NCI-H1092 treated with DMSO at 0.1 percent for 48 hours (cell line): ENCODE measurements at regions not wholly inside any gene's neighbourhood (a gene's known extent, or its start where the extent isn't known, plus 50 kb on each side); places are given as distances from the start of the nearest gene placed in this dataset.
"Not testable (repeated sequence)": the region's sequence is repeated elsewhere in the genome, so short reads cannot be mapped to it uniquely, and the experiment has no call there.

ENCODE experiments used
- DNase-seq: peaks from one replicate; lab custom pipeline; 2025; lab: John Stamatoyannopoulos, UW

DNA sequence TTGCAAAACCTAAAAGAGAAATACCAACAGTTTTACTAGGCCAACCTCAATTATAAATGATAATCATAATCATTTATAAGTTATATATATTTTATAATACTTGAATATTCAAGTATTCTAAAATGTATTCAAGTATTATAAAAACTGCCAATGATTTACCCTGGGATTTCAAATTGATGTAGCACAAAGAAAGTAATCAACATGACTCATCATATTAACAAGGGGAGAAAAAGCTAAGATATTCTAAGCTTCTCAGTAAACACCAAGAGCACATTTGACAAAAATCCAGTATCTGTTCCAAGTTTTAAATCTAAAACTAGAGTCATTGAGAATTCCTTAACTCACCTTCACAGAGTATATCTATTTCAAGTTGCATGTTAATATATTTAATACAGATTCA is 56.1 kb downstream of the CAPZA3 start:
- no peak for DNase-seq

DNA sequence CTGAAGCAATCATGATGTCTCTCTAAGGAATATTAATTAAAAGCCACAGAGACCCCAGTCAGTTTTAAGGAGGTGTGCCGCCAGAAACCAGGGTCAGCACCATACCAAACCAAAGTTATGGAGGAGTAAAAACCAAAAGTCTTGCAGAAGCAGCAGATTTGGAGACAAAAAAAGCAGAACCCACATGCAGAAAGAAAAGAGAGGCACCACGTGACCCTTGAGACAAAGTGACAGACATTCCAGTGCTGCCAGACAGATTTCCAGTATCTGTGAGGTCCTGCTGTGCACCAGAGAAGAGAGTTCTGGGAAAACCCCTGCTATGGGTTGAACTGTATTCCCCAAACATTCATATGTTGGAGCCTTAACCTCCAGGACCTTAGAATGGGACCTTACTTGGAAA is 59.7 kb downstream of the CAPZA3 start:
- DNase-seq = no peak

DNA sequence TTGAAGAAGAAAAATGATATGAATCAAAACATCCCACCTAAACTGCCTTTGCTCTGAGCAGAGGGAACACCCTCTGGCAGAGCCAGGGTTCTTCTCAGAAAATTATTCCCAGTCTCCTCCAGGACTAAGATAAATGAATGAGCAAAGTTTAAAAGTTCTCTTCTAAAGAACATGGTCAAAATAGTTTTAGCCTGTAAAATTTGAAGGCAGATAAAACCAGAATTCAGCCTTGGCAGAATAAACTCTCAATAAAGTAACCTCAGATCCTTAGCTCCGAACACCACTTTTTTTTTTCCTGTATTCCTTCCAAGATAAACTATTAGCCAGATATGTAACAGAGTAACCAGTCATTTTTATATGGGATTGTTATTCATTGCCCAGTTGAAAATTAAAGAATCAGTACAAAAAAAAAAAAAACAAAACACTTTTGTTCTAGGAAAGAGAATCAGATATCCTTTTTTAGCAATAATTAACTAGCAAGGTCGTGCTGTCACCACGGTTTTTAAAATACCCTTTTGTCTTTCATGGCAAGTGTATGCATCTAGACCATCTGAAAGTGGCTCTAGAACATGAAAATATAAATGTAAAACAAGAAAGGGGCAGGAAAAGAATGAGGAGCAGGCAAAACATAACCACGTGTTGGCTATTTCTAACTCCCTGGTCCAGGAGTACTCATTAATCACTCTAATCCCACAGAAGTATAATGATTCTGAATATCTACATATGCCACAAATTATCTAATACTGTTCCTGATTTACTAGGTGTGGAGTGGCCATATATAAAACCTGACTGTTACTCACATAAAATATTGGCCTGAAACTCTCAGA is 60.8 kb downstream of the CAPZA3 start:
- DNase-seq = no peak

DNA sequence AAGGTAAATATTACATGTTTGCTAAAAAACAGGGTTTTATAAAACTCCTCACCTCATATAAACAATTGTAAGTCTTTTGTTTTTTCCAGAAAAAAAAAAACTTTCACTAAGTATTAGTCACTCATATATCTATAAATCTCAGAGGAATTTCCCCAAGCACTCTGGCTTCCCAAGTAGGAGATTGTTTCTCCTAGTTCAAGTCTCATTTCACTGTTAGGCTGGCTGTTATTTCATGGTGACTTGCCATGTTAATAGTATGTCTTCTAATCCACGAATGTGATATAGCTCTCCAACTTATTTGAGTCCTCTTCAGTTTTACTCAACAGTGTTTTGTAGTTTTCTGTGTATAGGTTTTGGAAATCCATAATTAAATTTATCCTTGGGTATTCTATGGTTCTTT is 61.6 kb downstream of the CAPZA3 start:
- no peak for DNase-seq

DNA sequence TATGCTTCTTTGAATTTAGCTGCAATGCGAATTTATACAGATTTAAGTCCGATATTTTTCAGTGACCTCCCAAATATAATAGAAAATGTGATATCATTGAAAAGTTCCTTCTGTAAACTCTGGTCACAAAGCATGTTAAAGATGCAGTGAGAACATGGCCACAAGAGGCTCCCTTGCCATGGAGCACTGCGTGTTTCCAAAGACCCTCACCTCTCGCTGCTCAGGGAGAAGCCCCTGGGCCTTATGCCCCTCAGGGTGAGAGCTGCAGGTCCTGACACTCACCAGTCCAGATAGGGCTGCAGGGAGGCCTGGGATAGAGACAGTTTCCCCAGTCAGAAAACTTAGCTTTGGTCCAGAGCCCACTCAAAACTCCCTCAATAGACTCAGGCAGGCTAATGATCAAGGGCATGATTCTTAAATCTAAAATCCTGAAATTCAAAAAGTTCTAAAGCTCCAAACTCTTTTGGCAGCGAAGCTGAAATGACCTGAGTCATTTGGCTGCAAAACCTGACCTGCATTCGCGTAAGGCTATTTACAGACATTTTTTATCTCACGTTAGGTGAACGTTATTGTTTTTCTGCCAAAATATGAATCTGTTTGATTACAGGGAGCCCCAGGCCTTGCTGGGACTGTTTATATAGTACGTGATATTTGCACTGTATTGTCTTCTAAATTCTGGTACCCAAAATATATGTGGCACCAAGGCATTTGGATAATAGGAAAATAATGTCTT is 67.8 kb downstream of the CAPZA3 start:
- DNase-seq = no peak

DNA sequence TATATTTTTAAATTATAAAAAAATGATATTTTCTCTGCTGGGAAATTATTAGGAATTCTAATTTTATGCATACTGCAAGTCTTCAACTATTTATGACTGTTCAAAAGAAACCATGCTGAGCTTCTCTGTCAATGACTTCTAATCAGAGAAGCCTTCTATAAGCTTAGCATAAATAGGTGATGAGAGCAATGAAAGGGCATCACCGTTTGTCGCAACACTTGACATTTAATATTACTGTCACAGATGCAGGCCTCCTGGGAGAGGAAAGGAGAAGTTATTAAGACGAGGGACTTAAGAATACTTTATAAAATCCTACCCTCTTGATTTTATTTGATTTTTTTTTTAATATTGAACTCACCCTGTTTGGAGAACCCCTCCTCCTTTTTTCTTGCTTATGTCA is 69.8 kb downstream of the CAPZA3 start:
- DNase-seq = no peak

DNA sequence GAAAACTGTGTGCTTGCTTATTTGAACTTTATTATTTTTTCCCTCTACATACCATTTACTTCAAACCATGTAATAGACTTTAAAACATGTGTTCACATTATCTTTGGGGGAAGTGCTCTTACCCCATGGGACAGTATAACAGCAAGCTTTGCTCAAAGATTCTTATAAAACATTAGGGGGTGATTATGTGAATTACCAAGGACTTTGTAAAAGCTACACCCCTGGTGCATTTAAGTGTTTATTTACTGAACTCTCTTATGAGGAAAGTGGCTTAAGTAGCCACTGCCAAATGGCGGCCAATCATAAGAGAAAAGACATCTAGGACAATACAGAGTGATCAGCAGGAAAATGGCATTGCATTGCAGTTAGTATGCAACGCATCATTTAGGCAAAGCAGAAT is 70.3 kb downstream of the CAPZA3 start:
- no peak for DNase-seq

DNA sequence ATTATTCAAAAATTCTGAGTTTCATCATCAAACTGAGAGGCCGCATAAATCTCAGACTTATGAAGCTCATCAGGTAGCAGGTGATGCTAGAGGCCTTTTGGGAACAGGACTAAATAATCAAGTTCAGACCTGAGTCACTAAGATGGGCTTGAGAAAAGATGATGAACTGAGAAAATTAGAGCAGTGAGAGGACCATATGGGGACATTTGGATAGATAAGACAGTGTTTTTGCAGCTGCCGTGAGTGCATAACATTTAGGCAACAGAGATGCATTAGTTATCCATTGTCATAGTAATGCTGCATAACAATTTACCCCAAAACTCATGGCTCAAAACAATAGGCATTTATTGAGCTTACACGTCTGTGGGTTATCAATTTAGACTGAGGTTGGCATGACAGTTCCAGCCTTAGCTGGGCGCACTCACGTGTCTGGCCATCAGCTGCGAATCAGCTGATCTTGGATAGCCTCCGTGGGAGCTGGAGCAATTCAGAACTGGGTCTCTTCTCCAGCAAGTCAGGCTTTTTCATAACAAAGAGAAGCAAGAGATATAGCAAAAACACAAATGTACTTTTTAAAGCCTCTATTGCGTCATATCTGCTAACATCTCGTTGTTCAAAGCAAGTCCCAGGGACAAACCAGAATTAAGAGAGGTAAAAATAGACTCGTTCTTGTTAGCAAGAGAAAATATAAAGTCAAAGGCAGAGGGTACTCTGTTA is 72.8 kb downstream of the CAPZA3 start:
- DNase-seq = no peak

DNA sequence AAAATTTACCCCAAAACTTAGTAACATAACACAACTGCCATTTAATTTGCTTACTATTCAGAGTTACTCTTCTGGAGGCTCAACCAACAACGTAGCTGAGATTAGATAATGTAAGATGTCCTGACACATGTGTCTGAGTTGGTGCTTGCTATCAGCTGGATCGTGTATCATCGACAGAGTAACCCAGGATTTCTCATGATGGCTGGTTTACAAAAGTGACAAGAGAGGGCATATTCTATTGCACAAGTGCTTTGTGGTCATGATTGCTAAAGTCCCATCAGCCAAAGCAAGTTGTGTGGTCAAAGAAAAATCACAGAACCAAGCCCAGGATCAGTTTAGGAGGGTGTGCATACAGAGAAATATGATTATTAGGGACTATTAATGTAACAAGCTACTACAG is 73.4 kb downstream of the CAPZA3 start:
- DNase-seq = no peak

DNA sequence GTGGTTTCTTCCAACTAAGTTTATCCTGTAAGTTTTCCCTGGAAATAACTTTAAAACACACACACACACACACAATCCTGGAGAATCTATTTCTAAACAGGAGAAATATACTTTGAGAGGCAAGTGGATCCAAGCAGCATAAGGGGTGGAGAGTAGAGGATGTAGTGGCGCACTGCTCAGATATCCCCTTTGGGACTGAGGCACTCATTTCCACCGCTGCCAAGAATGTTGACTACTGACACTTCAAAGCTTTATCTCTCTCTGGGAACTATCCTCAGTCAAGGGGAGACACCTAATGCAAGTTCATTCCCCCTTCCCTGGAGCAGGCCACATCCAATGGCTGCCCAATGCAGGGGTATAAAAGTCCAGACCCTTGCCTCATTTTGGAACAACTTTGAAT is 75.8 kb downstream of the CAPZA3 start:
- no peak for DNase-seq

DNA sequence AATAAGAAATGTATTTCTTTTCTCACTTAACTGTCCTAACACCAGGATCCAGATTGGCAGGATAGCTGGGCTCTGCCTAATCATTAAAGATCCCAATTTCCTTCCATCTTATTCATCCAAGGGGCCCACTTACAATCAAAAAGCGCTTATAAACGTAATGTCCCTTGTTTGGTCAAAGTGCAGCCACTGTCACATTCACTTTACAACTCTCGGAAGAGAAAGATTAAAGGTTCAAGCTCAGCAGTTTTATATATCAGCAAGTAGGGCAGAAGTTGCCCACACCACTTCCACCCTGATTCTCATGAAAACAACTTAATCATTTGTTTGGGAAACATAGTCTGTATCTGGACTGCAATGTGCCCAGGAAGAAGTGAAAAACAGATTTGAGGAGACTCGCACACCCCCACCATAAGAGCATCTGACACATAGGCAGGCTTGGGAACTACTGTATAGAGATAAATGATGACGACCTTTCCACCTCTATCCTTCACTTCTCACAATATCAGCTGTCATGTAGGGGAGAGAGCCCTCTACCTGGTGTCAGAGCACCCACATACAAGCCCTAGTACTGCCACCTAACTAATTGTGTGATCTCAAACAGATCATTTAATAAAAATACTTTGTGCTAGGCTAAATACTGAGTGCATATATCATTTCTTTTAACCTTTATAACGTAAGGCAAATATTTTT is 80.8 kb downstream of the CAPZA3 start:
- no peak for DNase-seq

DNA sequence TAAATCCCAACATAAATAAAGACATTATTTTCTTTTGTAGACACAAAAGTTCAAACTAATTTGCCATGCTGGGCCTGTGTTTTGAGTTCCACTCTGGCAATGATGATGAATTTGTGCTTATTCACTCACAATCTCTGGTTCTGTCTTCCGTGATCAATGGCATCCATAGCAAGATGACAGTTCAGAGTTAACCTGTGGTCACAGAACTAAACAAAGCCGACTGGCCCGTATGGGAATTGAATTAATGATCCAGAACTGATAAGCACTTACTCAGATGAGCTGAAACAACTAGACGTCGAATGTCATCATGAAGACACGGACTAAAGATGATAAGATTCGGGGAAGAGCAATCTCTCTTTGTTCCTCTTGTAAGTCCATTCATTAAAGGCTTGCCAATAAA is 81.6 kb downstream of the CAPZA3 start:
- DNase-seq = no peak

DNA sequence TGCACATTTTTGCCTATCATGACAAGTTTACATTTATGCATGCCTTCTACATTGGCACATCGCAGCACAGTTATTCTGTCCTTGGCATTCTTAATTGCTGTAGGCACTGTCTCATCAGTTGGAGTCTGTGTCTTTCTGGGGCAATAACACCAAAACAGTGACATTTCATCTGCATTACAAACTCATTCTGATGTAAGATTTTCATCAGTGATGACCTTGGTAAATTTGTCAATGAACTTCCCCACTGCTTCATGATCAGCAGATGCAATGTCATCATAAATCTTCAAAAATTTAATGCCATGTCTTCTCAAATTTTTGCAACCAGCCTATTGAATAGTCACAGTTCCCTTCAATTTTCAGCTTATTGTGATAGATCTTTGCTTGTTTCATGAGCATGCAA is 85.5 kb downstream of the CAPZA3 start:
- no peak for DNase-seq

DNA sequence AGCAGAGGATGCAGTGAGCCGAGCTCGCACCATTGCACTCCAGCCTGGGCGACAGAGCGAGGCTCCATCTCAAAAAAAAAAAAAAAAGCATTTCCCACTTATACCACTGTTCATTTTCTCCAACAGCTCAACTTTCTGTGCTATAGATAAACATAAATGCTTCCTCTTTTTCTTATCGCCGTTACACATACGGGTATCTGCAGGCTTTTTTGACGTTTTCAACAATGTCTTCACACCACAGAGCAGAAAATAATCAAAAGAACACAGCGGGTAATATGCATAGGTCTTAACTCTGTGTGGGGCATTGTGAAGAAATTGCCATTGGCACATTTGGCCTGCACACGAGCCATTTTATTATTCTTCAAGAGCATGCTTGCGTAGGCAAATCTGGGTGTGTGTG is 86.4 kb downstream of the CAPZA3 start:
- no peak for DNase-seq

DNA sequence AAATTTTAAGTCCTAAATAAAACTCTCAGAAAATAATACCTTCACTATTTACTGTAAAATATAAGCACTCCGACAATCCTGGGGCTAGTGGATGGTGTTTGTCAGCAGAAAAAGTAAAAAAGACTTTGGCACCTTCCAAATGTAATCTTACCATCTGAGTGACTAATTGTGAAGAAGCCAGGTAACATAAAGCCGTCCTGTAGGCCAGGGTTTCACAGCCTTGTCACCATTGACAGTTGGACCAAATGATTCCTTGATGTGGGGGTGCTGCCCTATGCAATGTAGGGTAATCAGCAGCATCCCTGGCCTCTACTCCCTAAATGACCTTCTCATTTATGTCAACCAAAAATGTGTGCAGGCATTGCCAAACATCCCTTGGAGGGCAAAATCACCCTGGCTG is 87.2 kb downstream of the CAPZA3 start:
- no peak for DNase-seq

DNA sequence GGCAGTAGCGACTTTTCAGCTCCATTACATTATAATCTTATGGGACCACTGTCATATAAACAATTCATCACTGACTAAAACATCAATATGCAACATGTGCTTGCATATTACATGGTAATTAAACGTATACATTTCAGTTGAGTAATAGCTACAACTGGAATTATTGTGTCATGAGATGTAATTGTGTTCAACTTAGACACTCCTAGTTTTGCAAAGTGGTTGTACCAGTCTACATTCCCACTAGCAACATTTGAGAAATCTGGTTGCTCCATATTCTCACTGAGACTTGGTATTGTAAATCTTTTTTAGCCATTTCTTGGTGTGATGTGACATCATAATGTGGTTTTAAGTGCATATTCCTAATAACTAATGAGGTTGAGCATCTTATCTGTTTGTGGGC is 90.0 kb downstream of the CAPZA3 start:
- no peak for DNase-seq

DNA sequence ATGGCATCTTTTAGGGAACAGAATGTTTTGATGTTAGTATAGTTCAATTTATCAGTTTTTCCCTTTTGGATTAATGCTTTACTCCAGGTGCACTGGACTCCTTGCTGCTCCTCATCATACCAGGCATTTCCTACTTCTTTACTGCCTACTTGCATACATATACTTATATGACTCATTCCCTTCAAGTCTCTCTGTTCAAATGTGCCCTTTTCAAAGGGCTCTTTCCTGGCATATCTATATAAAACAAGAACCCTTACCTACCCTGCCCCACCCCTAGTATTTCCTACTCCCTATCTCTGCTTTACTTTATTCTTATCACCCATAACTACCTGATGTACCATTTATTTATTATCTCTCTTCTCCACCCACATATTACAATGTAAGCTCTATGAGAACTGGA is 90.6 kb downstream of the CAPZA3 start:
- no peak for DNase-seq

DNA sequence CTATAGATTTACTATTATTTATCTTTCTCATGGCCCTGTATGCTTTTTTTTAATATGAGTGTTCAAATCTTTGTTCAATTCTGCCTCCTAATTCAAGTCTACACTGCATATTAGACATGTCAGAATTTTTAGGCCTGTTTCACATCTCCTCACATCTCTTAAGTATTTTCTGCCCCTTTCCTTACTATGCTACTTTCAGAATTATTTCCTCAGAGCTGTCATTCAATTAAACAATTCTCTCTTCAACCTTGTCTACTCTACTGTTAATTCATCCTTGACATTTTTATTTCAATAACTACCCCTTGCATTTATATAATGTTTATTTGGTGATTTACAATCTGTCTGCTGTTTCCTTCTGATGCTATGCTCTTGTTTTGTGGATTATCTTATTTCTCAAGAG is 91.1 kb downstream of the CAPZA3 start:
- DNase-seq = no peak

DNA sequence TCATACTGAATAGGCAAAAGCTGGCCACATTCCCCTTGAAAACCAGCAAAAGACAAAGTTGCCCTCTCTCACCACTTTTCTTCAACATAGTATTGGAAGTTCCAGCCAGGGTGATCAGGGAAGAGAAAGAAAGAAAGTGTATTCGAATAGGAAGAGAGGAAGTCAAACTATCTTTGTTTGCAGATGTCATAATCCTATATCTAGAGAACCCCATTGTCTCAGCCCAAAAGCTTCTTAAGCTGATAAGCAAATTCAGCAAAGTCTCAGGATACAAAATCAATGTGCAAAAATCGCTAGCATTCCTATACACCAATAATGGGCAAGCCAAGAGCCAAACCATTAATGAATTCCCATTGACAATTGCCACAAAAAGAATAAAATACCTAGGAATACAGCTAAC is 95.0 kb downstream of the CAPZA3 start:
- DNase-seq = not testable (repeated sequence)

DNA sequence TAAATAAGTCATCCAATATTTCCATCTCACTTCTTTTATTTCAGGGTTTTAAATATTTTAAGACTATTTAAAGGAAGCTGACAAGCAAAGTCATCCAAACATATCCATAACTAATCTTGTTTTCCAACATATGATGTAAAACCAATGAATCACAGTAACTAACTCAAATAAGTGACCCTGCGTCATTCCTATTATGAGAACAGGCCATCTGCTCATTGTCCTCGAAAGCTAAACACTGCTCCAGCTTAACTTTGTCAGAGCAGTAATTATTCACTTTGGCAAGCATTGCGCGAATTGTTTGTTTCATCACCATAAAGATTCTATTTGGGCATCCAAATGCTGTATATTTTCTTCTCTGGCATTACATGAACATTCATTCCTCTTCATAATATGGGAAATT is 99.1 kb downstream of the CAPZA3 start:
- no peak for DNase-seq

DNA sequence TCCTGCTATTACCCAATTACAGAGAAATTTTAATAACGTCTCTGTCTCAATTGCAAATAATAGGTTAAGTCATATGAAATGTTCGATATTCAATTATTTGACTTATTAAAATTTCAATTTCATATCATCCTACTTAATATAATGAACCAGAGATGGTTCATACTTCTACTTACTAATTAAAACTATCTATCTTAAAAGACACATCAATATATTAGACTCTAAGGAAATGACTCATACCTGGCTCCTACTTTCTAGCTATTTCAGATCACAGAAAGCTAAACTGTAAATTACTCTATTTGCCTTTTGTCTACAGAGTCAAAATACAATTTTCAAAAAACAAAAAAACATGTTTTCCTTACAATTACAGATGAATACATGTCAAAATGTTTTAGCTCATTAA is 99.6 kb downstream of the CAPZA3 start:
- DNase-seq = no peak

DNA sequence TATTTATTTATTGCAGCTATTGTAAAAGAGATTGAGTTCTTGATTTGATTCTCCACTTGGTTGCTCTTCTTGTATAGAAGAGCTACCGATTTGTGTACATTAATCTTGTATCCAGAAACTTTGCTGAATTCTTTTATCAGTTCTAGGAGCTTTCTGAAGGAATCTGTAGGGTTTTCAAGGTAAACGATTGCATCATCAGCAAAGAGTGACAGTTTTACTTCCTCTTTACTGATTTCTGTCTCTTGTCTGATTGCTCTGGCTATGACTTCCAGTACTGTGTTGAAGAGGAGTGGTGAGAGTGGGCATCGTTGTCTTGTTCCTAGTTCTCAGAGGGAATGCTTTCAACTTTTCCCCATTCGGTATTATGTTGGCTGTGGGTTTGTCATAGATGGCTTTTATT is 103.1 kb downstream of the CAPZA3 start:
- DNase-seq = not testable (repeated sequence)
